ENCODE measurements at regions not wholly inside any gene's neighbourhood (a gene's known extent, or its start where the extent isn't known, plus 50 kb on each side); places are given as distances from the start of the nearest gene placed in this dataset.

- no peaks in the 10 kb centered on the region for H3K4me1 Mint-ChIP-seq
- no peaks in the 10 kb centered on the region for H3K9me3 Mint-ChIP-seq
- H3K36me3 Mint-ChIP-seq (ENCODE audit: low read depth) = no peaks in the 10 kb centered on the region
- Histone ChIP-seq H3K4me3 (no peak overlapping the region), H3K4me2 (no peak overlapping the region), H3F3A (replicated peaks; ENCODE audit: low read depth) (no peaks in the 10 kb centered on the region), H4K20me1 (replicated peaks; ENCODE audit: insufficient read depth) (no peaks in the 10 kb centered on the region), H3K4me1 (ENCODE audit: insufficient read depth) (no peaks in the 10 kb centered on the region), H3K27ac (ENCODE audit: low read depth) (no peak overlapping the region), H3K9me2 (ENCODE audit: insufficient read depth) (no peaks in the 10 kb centered on the region), H3K36me3 (ENCODE audit: insufficient read depth) (no peaks in the 10 kb centered on the region), H3K27me3 (ENCODE audit: insufficient read depth) (no peaks in the 10 kb centered on the region), H2AFZ (no peak overlapping the region), H3K79me2 (replicated peaks; ENCODE audit: insufficient read depth) (no peaks in the 10 kb centered on the region)
- no peak overlapping the region for H3K4me3 Mint-ChIP-seq
- TF ChIP-seq POLR2AphosphoS5 (IDR thresholded peaks at IDR 0.05; ENCODE audit: low read depth) = no peak
- no peak for TF ChIP-seq REST (IDR thresholded peaks at IDR 0.05; ENCODE audit: unreplicated experiment)
- TF ChIP-seq ZNF114 (CRISPR knock-in tag; IDR thresholded peaks at IDR 0.05) = no peak
- TF ChIP-seq STAT1 (IDR thresholded peaks at IDR 0.05; ENCODE audit: unreplicated experiment) = no peak
- TF ChIP-seq EZH2phosphoT487 (IDR thresholded peaks at IDR 0.05; ENCODE audit: unreplicated experiment) = no peak
- TF ChIP-seq ETS1 (IDR thresholded peaks at IDR 0.05) = no peak
- TF ChIP-seq CTCF (conservative IDR thresholded peaks at IDR 0.05; ENCODE audit: low read depth in 2 of 2) = no peak
- no peak for TF ChIP-seq ZNF331 (CRISPR knock-in tag; IDR thresholded peaks at IDR 0.05; ENCODE audit: low read depth)
- peaks cover 1% of the 10 kb centered on the region for H3K27me3 Mint-ChIP-seq (ENCODE audit: insufficient read depth, low read depth, poor library complexity)
- H3K27ac Mint-ChIP-seq = no peak overlapping the region
- DNase-seq (ENCODE audit: low spot score) (no peak), ATAC-seq (no peak)
These were observed 609.7 kb upstream of the SLITRK1 start for GRCh38 chr13:84491952-84492351.

- Histone ChIP-seq H3K4me2 (no peak overlapping the region), H3K36me3 (ENCODE audit: insufficient read depth) (no peaks in the 10 kb centered on the region), H2AFZ (no peak overlapping the region), H4K20me1 (replicated peaks; ENCODE audit: insufficient read depth) (no peaks in the 10 kb centered on the region), H3K9me2 (ENCODE audit: insufficient read depth) (no peaks in the 10 kb centered on the region), H3K4me1 (ENCODE audit: insufficient read depth) (no peaks in the 10 kb centered on the region), H3K79me2 (replicated peaks; ENCODE audit: insufficient read depth) (no peaks in the 10 kb centered on the region), H3K27me3 (ENCODE audit: insufficient read depth) (no peaks in the 10 kb centered on the region), H3K4me3 (no peak overlapping the region), H3K27ac (ENCODE audit: low read depth) (no peak overlapping the region), H3F3A (replicated peaks; ENCODE audit: low read depth) (no peaks in the 10 kb centered on the region)
- no peaks in the 10 kb centered on the region for H3K9me3 Mint-ChIP-seq
- DNase-seq (ENCODE audit: low spot score) (no peak), ATAC-seq (no peak)
- no peaks in the 10 kb centered on the region for H3K4me1 Mint-ChIP-seq
- no peak overlapping the region for H3K27ac Mint-ChIP-seq
- H3K4me3 Mint-ChIP-seq = no peak overlapping the region
- H3K27me3 Mint-ChIP-seq (ENCODE audit: insufficient read depth, low read depth, poor library complexity) = peaks cover 1% of the 10 kb centered on the region
- H3K36me3 Mint-ChIP-seq (ENCODE audit: low read depth) = no peaks in the 10 kb centered on the region
- TF ChIP-seq EZH2 (IDR thresholded peaks at IDR 0.05; ENCODE audit: low read depth, unreplicated experiment) = no peak
- no peak for TF ChIP-seq JUNB (IDR thresholded peaks at IDR 0.05; ENCODE audit: unreplicated experiment)
- no peak for TF ChIP-seq CTCF (conservative IDR thresholded peaks at IDR 0.05; ENCODE audit: low read depth in 2 of 2)
- no peak for TF ChIP-seq ETS1 (IDR thresholded peaks at IDR 0.05)
- TF ChIP-seq CREB1 (CRISPR knock-in tag; IDR thresholded peaks at IDR 0.05; ENCODE audit: low read depth) = no peak
- no peak for TF ChIP-seq NANOG (IDR thresholded peaks at IDR 0.05; ENCODE audit: borderline replicate concordance)
- TF ChIP-seq EZH2phosphoT487 (IDR thresholded peaks at IDR 0.05; ENCODE audit: unreplicated experiment) = no peak
- no peak for TF ChIP-seq POLR2AphosphoS5 (IDR thresholded peaks at IDR 0.05; ENCODE audit: low read depth)
These were observed 605.5 kb upstream of the SLITRK1 start for GRCh38 chr13:84487752-84488151.
